ENCODE measurements at regions not wholly inside any gene's neighbourhood (a gene's known extent, or its start where the extent isn't known, plus 50 kb on each side); places are given as distances from the start of the nearest gene placed in this dataset.
"Not testable (repeated sequence)": the region's sequence is repeated elsewhere in the genome, so short reads cannot be mapped to it uniquely, and the experiment has no call there.

- FAIRE-seq: no peak
- DNase-seq (ENCODE audit: low spot score in 2 of 2): no peak
Measured at GRCh38 chr18:43341014-43341413, 63.7 kb upstream of the SYT4 start.

- FAIRE-seq (no peak), DNase-seq (ENCODE audit: low spot score in 2 of 2) (no peak)
Measured at GRCh38 chr18:43350176-43350575, 72.9 kb upstream of the SYT4 start.

GRCh38 chr18:43364535-43364934 is 87.2 kb upstream of the SYT4 start:
- FAIRE-seq: no peak
- no peak for DNase-seq (ENCODE audit: low spot score in 2 of 2)

GRCh38 chr18:43367895-43368294 is 90.6 kb upstream of the SYT4 start:
- FAIRE-seq (no peak), DNase-seq (ENCODE audit: low spot score in 2 of 2) (no peak)

- not testable (repeated sequence) for FAIRE-seq; DNase-seq (ENCODE audit: low spot score in 2 of 2)
Measured at GRCh38 chr18:43369311-43369710, 92.0 kb upstream of the SYT4 start.

- FAIRE-seq (no peak), DNase-seq (ENCODE audit: low spot score in 2 of 2) (no peak)
Measured at GRCh38 chr18:43372773-43373172, 95.5 kb upstream of the SYT4 start.

- FAIRE-seq (no peak), DNase-seq (ENCODE audit: low spot score in 2 of 2) (no peak)
Measured at GRCh38 chr18:43380104-43380672, 102.9 kb upstream of the SYT4 start.

- no peak for FAIRE-seq
Measured at GRCh38 chr18:43382641-43383403, 105.5 kb upstream of the SYT4 start.

GRCh38 chr18:43389163-43389562 is 111.9 kb upstream of the SYT4 start:
- DNase-seq (ENCODE audit: low spot score in 2 of 2) (no peak), FAIRE-seq (no peak)

More at GRCh38 chr18:43382641-43383403, 105.5 kb upstream of the SYT4 start:
- no peak for DNase-seq (ENCODE audit: low spot score in 2 of 2)

GRCh38 chr18:43392168-43392567 is 114.9 kb upstream of the SYT4 start:
- no peak for FAIRE-seq
- DNase-seq (ENCODE audit: low spot score in 2 of 2): no peak

GRCh38 chr18:43393174-43393573 is 115.9 kb upstream of the SYT4 start:
- DNase-seq (ENCODE audit: low spot score in 2 of 2): no peak

GRCh38 chr18:43396266-43396665 is 119.0 kb upstream of the SYT4 start:
- DNase-seq (ENCODE audit: low spot score in 2 of 2) (peak in 1 of 2 donors; percentile 6), FAIRE-seq (peak; percentile 88)

More at GRCh38 chr18:43393174-43393573, 115.9 kb upstream of the SYT4 start:
- FAIRE-seq: no peak

GRCh38 chr18:43398601-43399000 is 121.3 kb upstream of the SYT4 start:
- FAIRE-seq: no peak

GRCh38 chr18:43405097-43405496 is 127.8 kb upstream of the SYT4 start:
- no peak for FAIRE-seq
- DNase-seq (ENCODE audit: low spot score in 2 of 2): no peak

More at GRCh38 chr18:43398601-43399000, 121.3 kb upstream of the SYT4 start:
- DNase-seq (ENCODE audit: low spot score in 2 of 2): no peak

- DNase-seq (ENCODE audit: low spot score in 2 of 2): no peak
- no peak for FAIRE-seq
Measured at GRCh38 chr18:43414006-43414405, 136.7 kb upstream of the SYT4 start.

GRCh38 chr18:43420091-43420490 is 142.8 kb upstream of the SYT4 start:
- no peak for FAIRE-seq
- DNase-seq (ENCODE audit: low spot score in 2 of 2): no peak

- DNase-seq (ENCODE audit: low spot score in 2 of 2) (no peak), FAIRE-seq (no peak)
Measured at GRCh38 chr18:43420950-43421349, 143.7 kb upstream of the SYT4 start.

- no peak for FAIRE-seq
- DNase-seq (ENCODE audit: low spot score in 2 of 2): no peak
Measured at GRCh38 chr18:43422518-43422917, 145.2 kb upstream of the SYT4 start.

GRCh38 chr18:43435851-43436250 is 158.6 kb upstream of the SYT4 start:
- DNase-seq (ENCODE audit: low spot score in 2 of 2) (no peak), FAIRE-seq (no peak)

- no peak for DNase-seq (ENCODE audit: low spot score in 2 of 2)
- no peak for FAIRE-seq
Measured at GRCh38 chr18:43442131-43442530, 164.8 kb upstream of the SYT4 start.

- DNase-seq (ENCODE audit: low spot score in 2 of 2) (no peak), FAIRE-seq (no peak)
Measured at GRCh38 chr18:43442571-43442970, 165.3 kb upstream of the SYT4 start.

- FAIRE-seq (no peak), DNase-seq (ENCODE audit: low spot score in 2 of 2) (no peak)
Measured at GRCh38 chr18:43465483-43465882, 188.2 kb upstream of the SYT4 start.
